PC-3 (cell line): ENCODE measurements at regions not wholly inside any gene's neighbourhood (a gene's known extent, or its start where the extent isn't known, plus 50 kb on each side); places are given as distances from the start of the nearest gene placed in this dataset.

Experiments used
- ATAC-seq: fragments of 200-7000 bp; cut with Tn5 transposase; 2 replicates; pipeline ENCODE4 v1.9.1; 2020; ENCODE audit warnings: mild to moderate bottlenecking, moderate library complexity
- BruUV-seq: library from RNA; stranded (reverse); fragments of 400-500 nt; replicated peaks from 2 replicates; lab custom pipeline; 2021; lab: Mats Ljungman, UMichigan
- CTCF ChIA-PET: fragments of 300-600 bp; sonication (Branson Sonifier 250); formaldehyde crosslinking; loops from one replicate; lab custom pipeline; 2022; ENCODE audit warnings: antibody characterized with exemption; lab: Charles Lee
- POLR2A ChIA-PET: fragments of 300-600 bp; sonication (Branson Sonifier 250); formaldehyde crosslinking; loops from one replicate; lab custom pipeline; 2022; ENCODE audit warnings: antibody characterized with exemption; ENCODE audit not compliant: unreplicated experiment; lab: Charles Lee
- DNase-seq: peaks from one replicate; pipeline ENCODE4 v3.0.0-alpha.2; 2015
- H2AFZ ChIP-seq: fragments of 300-600 bp; sonication (generic); 2 replicates; pipeline ENCODE4 v1.6.0; 2016; ENCODE audit warnings: antibody characterized with exemption, low read length
- H3F3A ChIP-seq: fragments of 300-600 bp; sonication (generic); one replicate; pipeline ENCODE4 v1.6.0; 2017; ENCODE audit warnings: antibody characterized with exemption, low read length, control low read depth, mild to moderate bottlenecking; ENCODE audit not compliant: unreplicated experiment
- H3K27ac ChIP-seq: fragments of 300-600 bp; sonication (generic); 2 replicates; pipeline ENCODE4 v1.5.1; 2016; ENCODE audit warnings: mild to moderate bottlenecking, low read length
- H3K27me3 ChIP-seq: fragments of 300-600 bp; sonication (generic); 2 replicates; pipeline ENCODE4 v1.6.1; 2016; ENCODE audit warnings: low read length, mixed read lengths
- H3K36me3 ChIP-seq: fragments of 300-600 bp; sonication (generic); 2 replicates; pipeline ENCODE4 v1.6.1; 2016; ENCODE audit warnings: low read depth, mixed run types, low read length, mixed read lengths
- H3K4me1 ChIP-seq: fragments of 300-600 bp; sonication (generic); 2 replicates; pipeline ENCODE4 v1.5.1; 2016; ENCODE audit warnings: low read length; ENCODE audit not compliant: insufficient read depth
- H3K4me2 ChIP-seq: fragments of 300-600 bp; sonication (generic); 2 replicates; pipeline ENCODE4 v1.6.0; 2016; ENCODE audit warnings: low read length
- H3K4me3 ChIP-seq: fragments of 300-600 bp; sonication (generic); 2 replicates; pipeline ENCODE4 v1.5.1; 2016; ENCODE audit warnings: mild to moderate bottlenecking, low read length, mixed read lengths
- H3K79me2 ChIP-seq: fragments of 300-600 bp; sonication (generic); 2 replicates; pipeline ENCODE4 v1.6.1; 2017; ENCODE audit warnings: low read length, mixed read lengths
- H3K9ac ChIP-seq: fragments of 300-600 bp; sonication (generic); 2 replicates; pipeline ENCODE4 v1.6.0; 2016; ENCODE audit warnings: mild to moderate bottlenecking, low read length
- H3K9me2 ChIP-seq: fragments of 300-600 bp; sonication (generic); replicated peaks from 2 replicates; pipeline ENCODE4 v1.6.1; 2016; ENCODE audit warnings: mixed run types, low read length, mixed read lengths
- H3K9me3 ChIP-seq: fragments of 300-600 bp; sonication (generic); 2 replicates; pipeline ENCODE4 v1.6.1; 2016; ENCODE audit warnings: low read length, mixed read lengths
- H4K20me1 ChIP-seq: fragments of 300-600 bp; sonication (generic); 2 replicates; pipeline ENCODE4 v1.6.1; 2016; ENCODE audit warnings: low read length, mixed read lengths
- CTCF ChIP-seq: fragments of 300-600 bp; sonication (generic); conservative IDR thresholded peaks from 2 replicates; pipeline ENCODE4 v1.5.1; 2017; ENCODE audit warnings: antibody characterized with exemption, low read depth, mild to moderate bottlenecking, low read length
- EZH2 ChIP-seq: fragments of 300-600 bp; sonication (generic); IDR thresholded peaks from one replicate; pipeline ENCODE4 v1.6.1; 2017; ENCODE audit warnings: antibody characterized with exemption, mild to moderate bottlenecking, low read length; ENCODE audit not compliant: unreplicated experiment
- EZH2phosphoT487 ChIP-seq: fragments of 300-600 bp; sonication (generic); IDR thresholded peaks from 2 replicates; pipeline ENCODE4 v1.6.1; 2018; ENCODE audit warnings: mild to moderate bottlenecking, antibody characterized with exemption, low read length, borderline replicate concordance
- intact Hi-C: fragments of 100-400 bp; cut with micrococcal nuclease; formaldehyde crosslinking; loops from 2 replicates; pipeline ENCODE4 v1.9.0; 2023

DNA sequence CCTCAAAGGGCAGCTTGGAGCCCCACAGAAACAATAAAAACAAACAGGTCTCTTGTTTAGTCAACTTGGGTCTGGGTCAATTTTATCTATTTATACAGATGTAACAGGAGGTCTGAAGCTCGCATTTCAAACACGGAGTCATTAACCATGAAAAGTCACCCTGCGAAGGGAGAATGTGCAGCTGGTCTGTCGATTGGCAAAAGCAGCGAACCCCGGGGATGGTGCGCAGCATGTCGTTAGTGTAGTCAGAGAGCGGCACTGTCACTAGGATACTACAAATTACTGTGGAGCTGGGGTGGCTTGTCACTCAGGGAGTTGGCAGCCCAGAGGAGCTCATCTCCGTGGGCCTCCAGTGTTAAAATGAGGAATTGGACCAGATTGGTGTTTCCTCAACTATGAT is 190.4 kb upstream of the ARG1 start:
- no peaks in the 10 kb centered on the region for H4K20me1 ChIP-seq
- no peaks in the 10 kb centered on the region for H3K9me3 ChIP-seq
- no peak overlapping the region for H3K4me2 ChIP-seq
- H3K4me3 ChIP-seq, result no peak overlapping the region
- ChIA-PET CTCF (no interaction called here), POLR2A (no interaction called here)
- no peak overlapping the region for H3K27ac ChIP-seq
- DNase-seq, result no peak
- H3F3A ChIP-seq, result no peaks in the 10 kb centered on the region
- H2AFZ ChIP-seq, result no peak overlapping the region
- no peaks in the 10 kb centered on the region for H3K4me1 ChIP-seq
- intact Hi-C loops, result no loop called here
- no peak for ATAC-seq
- 0 out of 2 replicates have a peak, but pooled peaks cover 6% of the 10 kb centered on the region for H3K27me3 ChIP-seq
- no peak overlapping the region for H3K9ac ChIP-seq
- TF ChIP-seq EZH2 (no peak), EZH2phosphoT487 (no peak)
- no peaks in the 10 kb centered on the region for H3K9me2 ChIP-seq
- H3K36me3 ChIP-seq, result no peaks in the 10 kb centered on the region
- BruUV-seq, result no TSS peak
- no peaks in the 10 kb centered on the region for H3K79me2 ChIP-seq

DNA sequence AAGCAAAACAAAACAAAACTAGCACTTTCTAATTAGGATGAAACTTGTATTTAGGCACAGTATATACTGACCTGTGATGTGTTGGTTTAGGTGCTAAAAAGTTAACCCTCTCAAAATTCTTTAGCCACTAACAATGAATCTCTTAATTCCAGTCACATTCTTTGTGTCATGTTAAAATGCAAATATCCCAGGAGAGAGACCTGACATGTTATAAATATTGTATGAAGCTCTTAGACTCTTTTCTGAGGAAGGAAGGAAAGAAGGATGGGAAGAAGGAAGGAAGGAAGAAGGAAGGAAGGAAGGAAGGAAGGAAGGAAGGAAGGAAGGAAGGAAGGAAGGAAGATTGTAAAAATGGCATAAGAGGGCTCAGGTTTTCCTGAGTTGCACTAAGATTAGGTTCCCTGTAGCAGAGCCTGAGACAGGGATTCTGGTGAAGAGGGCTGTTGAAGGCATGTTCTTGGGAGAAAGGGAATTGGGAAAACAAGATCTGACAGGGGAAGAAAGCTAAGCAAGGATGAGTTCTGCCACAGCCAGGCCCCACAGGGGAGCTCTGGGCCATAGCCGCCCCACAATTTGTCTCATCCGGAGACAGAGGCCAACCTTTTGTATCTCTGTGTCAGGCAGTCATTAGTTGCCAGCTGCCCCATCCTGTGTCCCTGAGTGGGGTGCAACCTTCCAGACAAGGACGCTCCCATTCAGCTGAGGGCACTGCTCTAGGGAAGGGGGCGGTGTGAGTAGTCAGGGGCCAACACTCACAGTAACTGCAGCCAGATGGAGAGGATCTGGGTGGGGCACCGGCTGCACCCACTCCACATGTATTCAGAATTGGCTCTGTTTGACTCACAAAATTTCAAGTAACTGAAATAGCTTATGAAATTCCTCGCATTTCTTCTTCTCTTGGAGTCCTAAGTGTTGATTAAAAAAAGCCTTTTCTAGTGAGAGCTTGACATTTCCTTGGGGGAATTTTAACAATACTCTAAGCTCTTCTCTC is 189.3 kb upstream of the ARG1 start:
- Histone ChIP-seq H3F3A (no peaks in the 10 kb centered on the region), H3K9me3 (no peaks in the 10 kb centered on the region), H2AFZ (no peak overlapping the region), H3K4me2 (no peak overlapping the region), H3K4me3 (no peak overlapping the region), H3K36me3 (no peaks in the 10 kb centered on the region), H3K4me1 (no peaks in the 10 kb centered on the region), H4K20me1 (no peaks in the 10 kb centered on the region), H3K9me2 (no peaks in the 10 kb centered on the region), H3K27ac (no peak overlapping the region), H3K27me3 (0 out of 2 replicates have a peak, but pooled peaks cover 6% of the 10 kb centered on the region), H3K79me2 (no peaks in the 10 kb centered on the region), H3K9ac (no peak overlapping the region)
- ATAC-seq (no peak), DNase-seq (no peak)
- BruUV-seq, result no TSS peak
- no peak for TF ChIP-seq EZH2
- no peak for TF ChIP-seq CTCF
- no peak for TF ChIP-seq EZH2phosphoT487
- intact Hi-C loops, result no loop called here
- CTCF ChIA-PET, result no interaction called here
- POLR2A ChIA-PET, result no interaction called here

- Histone ChIP-seq H3K9me3 (no peaks in the 10 kb centered on the region), H3K9me2 (no peaks in the 10 kb centered on the region), H3K79me2 (no peaks in the 10 kb centered on the region), H2AFZ (no peak overlapping the region), H3F3A (no peaks in the 10 kb centered on the region), H3K36me3 (no peaks in the 10 kb centered on the region), H3K9ac (no peak overlapping the region), H3K4me2 (no peak overlapping the region), H3K4me3 (no peak overlapping the region), H4K20me1 (no peaks in the 10 kb centered on the region), H3K27ac (no peak overlapping the region), H3K27me3 (peaks cover 10% of the 10 kb centered on the region), H3K4me1 (no peaks in the 10 kb centered on the region)
- CTCF ChIA-PET, result no interaction called here
- ATAC-seq, result no peak
- intact Hi-C loops, result no loop called here
- no TSS peak for BruUV-seq
- POLR2A ChIA-PET, result no interaction called here
- TF ChIP-seq EZH2phosphoT487 (no peak), CTCF (no peak), EZH2 (no peak)
- no peak for DNase-seq
Observed at GRCh38 chr6:131387562-131388447, 185.2 kb upstream of the ARG1 start.
